Stimulated activated CD8-positive, alpha-beta memory T cell treated with anti-CD3 and anti-CD28 coated beads, Interleukin-15, amount 100 ng/mL, for 48 hours (primary cell): ENCODE measurements at regions not wholly inside any gene's neighbourhood (a gene's known extent, or its start where the extent isn't known, plus 50 kb on each side); places are given as distances from the start of the nearest gene placed in this dataset.
"Not testable (repeated sequence)": the region's sequence is repeated elsewhere in the genome, so short reads cannot be mapped to it uniquely, and the experiment has no call there.

ENCODE experiments used
- DNase-seq, 2 donors: peaks; one replicate each; pipeline ENCODE4 v3.0.0-alpha.2; 2020; ENCODE audit warnings: low read depth in 2 of 2

GRCh38 chr6:154632119-154632518 is 101.1 kb upstream of the SCAF8 start:
- DNase-seq: no peak

- no peak for DNase-seq
These were observed 95.8 kb upstream of the SCAF8 start for GRCh38 chr6:154637392-154637791.

- no peak for DNase-seq
These were observed 94.8 kb upstream of the SCAF8 start for GRCh38 chr6:154638369-154638768.

GRCh38 chr6:154639196-154639595 is 94.0 kb upstream of the SCAF8 start:
- not testable (repeated sequence) for DNase-seq

- no peak for DNase-seq
These were observed 84.9 kb upstream of the SCAF8 start for GRCh38 chr6:154648188-154648887.

- no peak for DNase-seq
These were observed 84.4 kb upstream of the SCAF8 start for GRCh38 chr6:154648888-154649205.

GRCh38 chr6:154649721-154650120 is 83.5 kb upstream of the SCAF8 start:
- DNase-seq: no peak

- DNase-seq: no peak
These were observed 82.9 kb upstream of the SCAF8 start for GRCh38 chr6:154650351-154650750.

- no peak for DNase-seq
These were observed 81.6 kb upstream of the SCAF8 start for GRCh38 chr6:154651656-154652055.

- DNase-seq: no peak
These were observed 79.8 kb upstream of the SCAF8 start for GRCh38 chr6:154653385-154653784.

GRCh38 chr6:154653853-154654252 is 79.4 kb upstream of the SCAF8 start:
- no peak for DNase-seq

- DNase-seq: no peak
These were observed 76.6 kb upstream of the SCAF8 start for GRCh38 chr6:154656660-154657059.

GRCh38 chr6:154661768-154662167 is 71.4 kb upstream of the SCAF8 start:
- DNase-seq: no peak

- DNase-seq: no peak
These were observed 68.9 kb upstream of the SCAF8 start for GRCh38 chr6:154664287-154664686.

- no peak for DNase-seq
These were observed 65.1 kb upstream of the SCAF8 start for GRCh38 chr6:154668156-154668555.

GRCh38 chr6:154672086-154672485 is 61.1 kb upstream of the SCAF8 start:
- no peak for DNase-seq

- DNase-seq: no peak
These were observed 59.3 kb upstream of the SCAF8 start for GRCh38 chr6:154673919-154674318.

GRCh38 chr6:154675602-154676088 is 57.6 kb upstream of the SCAF8 start:
- peak; percentile 63 to 74 for DNase-seq

GRCh38 chr6:154682633-154683125 is 50.5 kb upstream of the SCAF8 start:
- no peak for DNase-seq
